ENCODE measurements at regions not wholly inside any gene's neighbourhood (a gene's known extent, or its start where the extent isn't known, plus 50 kb on each side); places are given as distances from the start of the nearest gene placed in this dataset.

DNA sequence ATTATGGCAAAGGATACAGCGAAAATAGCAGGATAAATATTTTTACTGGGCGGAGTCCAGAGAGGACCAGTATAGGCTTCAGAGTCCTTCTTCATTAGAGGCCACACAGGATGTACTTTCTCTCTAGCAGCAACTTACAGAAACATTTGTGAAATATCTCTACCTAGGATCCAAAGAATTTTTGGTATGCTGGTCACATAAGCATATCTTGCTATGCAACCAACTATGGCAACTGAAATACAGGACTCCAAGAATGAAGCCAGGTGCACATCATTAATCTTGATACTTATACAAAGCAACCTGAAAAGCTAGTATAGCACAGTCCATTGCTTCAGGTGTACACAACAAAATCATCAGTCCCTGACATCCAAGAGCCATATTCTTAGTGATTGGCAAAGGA, 59.1 kb upstream of the NABP1 start:
- TF ChIP-seq, protein P1, sequence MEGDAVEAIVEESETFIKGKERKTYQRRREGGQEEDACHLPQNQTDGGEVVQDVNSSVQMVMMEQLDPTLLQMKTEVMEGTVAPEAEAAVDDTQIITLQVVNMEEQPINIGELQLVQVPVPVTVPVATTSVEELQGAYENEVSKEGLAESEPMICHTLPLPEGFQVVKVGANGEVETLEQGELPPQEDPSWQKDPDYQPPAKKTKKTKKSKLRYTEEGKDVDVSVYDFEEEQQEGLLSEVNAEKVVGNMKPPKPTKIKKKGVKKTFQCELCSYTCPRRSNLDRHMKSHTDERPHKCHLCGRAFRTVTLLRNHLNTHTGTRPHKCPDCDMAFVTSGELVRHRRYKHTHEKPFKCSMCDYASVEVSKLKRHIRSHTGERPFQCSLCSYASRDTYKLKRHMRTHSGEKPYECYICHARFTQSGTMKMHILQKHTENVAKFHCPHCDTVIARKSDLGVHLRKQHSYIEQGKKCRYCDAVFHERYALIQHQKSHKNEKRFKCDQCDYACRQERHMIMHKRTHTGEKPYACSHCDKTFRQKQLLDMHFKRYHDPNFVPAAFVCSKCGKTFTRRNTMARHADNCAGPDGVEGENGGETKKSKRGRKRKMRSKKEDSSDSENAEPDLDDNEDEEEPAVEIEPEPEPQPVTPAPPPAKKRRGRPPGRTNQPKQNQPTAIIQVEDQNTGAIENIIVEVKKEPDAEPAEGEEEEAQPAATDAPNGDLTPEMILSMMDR (IDR thresholded peaks at IDR 0.05; ENCODE audit: borderline replicate concordance, control extremely low read depth, extremely low read depth, insufficient read depth, missing control alignments), result no peak
- in situ Hi-C loops (cut with MboI; ENCODE audit: low sequenced_read_pairs, unreplicated experiment), result no loop called here
- DNase-seq (ENCODE audit: low spot score), result no peak

DNA sequence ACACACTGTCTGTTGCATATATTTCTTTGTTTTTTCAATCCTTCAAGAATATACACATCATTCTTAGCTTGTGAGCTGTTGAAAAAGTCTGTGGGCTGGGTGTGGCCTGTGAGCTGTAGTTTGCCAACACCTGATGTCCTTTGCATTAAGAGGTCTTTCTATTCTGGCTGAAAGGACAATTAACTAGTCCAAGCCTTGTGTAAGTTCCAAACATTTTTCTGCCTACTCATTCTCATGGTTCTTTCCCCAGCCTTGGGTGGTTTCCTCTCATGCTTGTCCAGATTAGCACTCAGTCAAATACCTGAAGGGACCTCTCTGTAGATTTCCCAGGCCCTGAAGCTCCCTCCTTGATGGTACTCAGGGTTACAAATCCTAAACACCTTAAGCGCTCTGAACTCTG, 57.8 kb upstream of the NABP1 start:
- TF ChIP-seq, protein P1 (IDR thresholded peaks at IDR 0.05; ENCODE audit: borderline replicate concordance, control extremely low read depth, extremely low read depth, insufficient read depth, missing control alignments), result no peak
- in situ Hi-C loops (cut with MboI; ENCODE audit: low sequenced_read_pairs, unreplicated experiment), result no loop called here
- no peak for DNase-seq (ENCODE audit: low spot score)

DNA sequence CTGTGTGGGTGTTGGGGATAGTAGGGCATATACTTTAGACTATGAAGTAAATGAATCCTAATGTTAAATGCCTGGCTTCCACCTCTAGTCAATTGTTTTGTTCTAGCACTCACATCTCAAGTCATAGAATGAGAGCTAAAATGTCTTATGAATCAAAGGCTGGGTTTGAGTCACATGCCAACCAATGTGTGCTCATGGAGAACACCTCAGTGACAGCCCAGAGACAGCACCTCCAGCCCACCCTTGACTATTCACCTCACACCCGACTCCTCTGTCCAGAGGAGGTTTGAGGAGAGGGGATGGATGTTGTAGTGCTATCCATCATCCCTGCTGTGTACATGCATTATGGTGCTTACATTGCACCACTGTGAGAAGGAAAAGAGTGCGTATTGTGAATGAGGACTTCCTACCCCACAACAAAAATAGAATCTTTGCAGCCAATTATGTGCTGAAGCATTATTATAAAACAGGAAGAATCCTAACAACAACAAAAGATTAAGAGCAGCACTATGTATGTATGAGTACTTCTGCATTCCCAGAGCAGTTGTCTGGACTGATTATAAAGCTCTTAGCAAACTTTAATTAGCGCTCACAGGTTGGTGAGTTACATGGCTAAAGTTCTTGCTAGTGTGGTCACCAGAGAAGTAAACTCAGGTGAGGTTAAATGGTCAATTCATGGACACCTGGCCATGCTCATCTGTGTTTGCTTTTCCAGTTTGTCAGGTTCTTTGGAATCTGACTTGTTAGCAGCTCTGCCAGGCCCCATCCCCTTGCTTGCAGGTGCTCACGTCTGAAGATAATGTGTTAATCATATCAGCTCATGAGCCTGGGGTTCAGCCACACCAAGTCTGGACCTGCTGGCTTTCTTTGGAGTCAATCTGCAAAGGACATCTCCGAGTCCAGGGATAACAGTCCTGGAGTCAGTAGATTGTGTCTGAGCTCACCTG, 55.3 kb upstream of the NABP1 start:
- TF ChIP-seq, protein P1 (IDR thresholded peaks at IDR 0.05; ENCODE audit: borderline replicate concordance, control extremely low read depth, extremely low read depth, insufficient read depth, missing control alignments), result no peak
- no peak for DNase-seq (ENCODE audit: low spot score)
- in situ Hi-C loops (cut with MboI; ENCODE audit: low sequenced_read_pairs, unreplicated experiment), result no loop called here

DNA sequence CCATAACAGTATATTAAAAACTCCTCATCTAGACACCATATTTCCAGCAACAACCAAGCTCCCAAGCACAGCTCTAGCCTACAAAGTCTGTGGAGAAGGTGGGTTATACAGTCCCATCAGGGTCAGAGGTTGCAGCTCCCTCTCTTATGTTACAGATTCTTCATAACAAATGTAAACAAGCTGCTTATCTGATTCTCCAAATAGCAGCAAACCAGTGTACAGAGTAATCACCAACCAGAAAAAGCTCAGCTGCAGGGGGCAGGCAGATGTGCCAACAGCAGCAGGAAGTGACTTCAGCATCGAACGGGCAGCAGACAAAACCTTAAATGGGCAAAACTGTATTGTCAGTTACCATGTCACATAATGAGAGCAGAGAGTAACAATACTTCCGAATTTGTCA, 52.9 kb upstream of the NABP1 start:
- TF ChIP-seq, protein P1 (IDR thresholded peaks at IDR 0.05; ENCODE audit: borderline replicate concordance, control extremely low read depth, extremely low read depth, insufficient read depth, missing control alignments), result no peak
- in situ Hi-C loops (cut with MboI; ENCODE audit: low sequenced_read_pairs, unreplicated experiment), result no loop called here
- DNase-seq (ENCODE audit: low spot score), result no peak

DNA sequence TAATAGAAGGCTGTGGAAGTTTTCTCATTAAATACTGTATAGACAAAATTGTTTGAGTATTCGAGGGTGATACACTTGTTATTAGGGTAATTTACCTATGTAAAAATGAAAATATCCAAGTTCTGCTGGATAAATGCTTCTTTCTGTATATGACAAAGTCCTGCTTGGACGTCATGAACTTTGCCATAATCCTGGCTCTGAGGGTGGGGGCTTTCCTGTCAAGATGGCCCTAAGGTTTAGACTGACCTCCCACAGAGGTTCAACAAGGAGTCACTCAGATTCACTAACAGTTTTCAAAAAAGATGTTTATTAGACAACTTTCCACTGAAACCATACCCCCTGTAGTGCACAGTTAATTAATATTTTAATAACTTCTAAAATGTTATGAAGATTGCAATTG, 52.5 kb upstream of the NABP1 start:
- in situ Hi-C loops (cut with MboI; ENCODE audit: low sequenced_read_pairs, unreplicated experiment), result no loop called here
- no peak for DNase-seq (ENCODE audit: low spot score)
- TF ChIP-seq, protein P1 (IDR thresholded peaks at IDR 0.05; ENCODE audit: borderline replicate concordance, control extremely low read depth, extremely low read depth, insufficient read depth, missing control alignments), result no peak

DNA sequence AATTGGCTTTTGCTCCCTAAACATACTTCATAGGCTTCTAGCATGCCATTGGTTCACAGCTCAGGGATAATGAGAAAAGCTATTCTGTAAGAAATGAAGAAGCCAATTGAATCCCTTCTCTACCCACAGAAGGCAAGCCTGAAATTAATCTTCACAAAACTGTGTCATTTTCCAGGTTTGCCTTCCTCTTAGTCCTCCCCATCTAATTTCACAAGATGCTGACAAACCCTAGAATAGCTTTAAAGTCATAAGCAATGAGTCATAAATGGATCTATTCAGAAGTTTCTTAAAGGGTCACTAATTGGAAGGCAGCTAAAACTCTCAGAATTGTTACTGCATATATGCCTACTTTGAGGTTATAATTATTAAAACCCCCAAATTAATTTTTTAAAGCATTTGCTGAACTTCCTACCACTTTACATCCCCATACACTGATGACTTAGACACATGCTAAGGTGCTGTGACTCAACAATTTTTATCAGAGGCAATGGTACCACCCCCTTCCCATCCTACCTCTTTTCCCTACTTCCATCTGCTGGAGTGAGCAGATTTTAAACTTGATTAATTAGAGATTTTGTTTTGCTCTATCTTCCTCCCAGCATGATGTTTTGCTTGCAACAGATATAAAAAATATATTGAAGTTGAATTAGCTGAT, 51.3 kb upstream of the NABP1 start:
- TF ChIP-seq, protein P1 (IDR thresholded peaks at IDR 0.05; ENCODE audit: borderline replicate concordance, control extremely low read depth, extremely low read depth, insufficient read depth, missing control alignments), result no peak
- no peak for DNase-seq (ENCODE audit: low spot score)
- in situ Hi-C loops (cut with MboI; ENCODE audit: low sequenced_read_pairs, unreplicated experiment), result no loop called here

All from GM13976 (cell line).